Activated naive CD4-positive, alpha-beta T cell treated with Interleukin-2 at 50 U/mL for 16 hours (primary cell): ENCODE measurements at regions not wholly inside any gene's neighbourhood (a gene's known extent, or its start where the extent isn't known, plus 50 kb on each side); places are given as distances from the start of the nearest gene placed in this dataset.

Experiments used
- DNase-seq: peaks from one replicate; pipeline ENCODE4 v3.0.0-alpha.2; 2020

- no peak for DNase-seq
These were observed 394.6 kb upstream of the AZI2 start for GRCh38 chr3:28743271-28743670.

- no peak for DNase-seq
These were observed 395.2 kb upstream of the AZI2 start for GRCh38 chr3:28743831-28744230.

GRCh38 chr3:28745436-28745835 is 396.8 kb upstream of the AZI2 start:
- no peak for DNase-seq

GRCh38 chr3:28745916-28746617 is 397.4 kb upstream of the AZI2 start:
- no peak for DNase-seq

- DNase-seq: no peak
These were observed 398.4 kb upstream of the AZI2 start for GRCh38 chr3:28746990-28747389.

GRCh38 chr3:28751864-28752263 is 403.2 kb upstream of the AZI2 start:
- DNase-seq: no peak

- no peak for DNase-seq
These were observed 403.7 kb upstream of the AZI2 start for GRCh38 chr3:28752290-28752689.

GRCh38 chr3:28756056-28756455 is 407.4 kb upstream of the AZI2 start:
- DNase-seq: no peak

- DNase-seq: no peak
These were observed 409.5 kb upstream of the AZI2 start for GRCh38 chr3:28758115-28758514.

GRCh38 chr3:28761375-28761774 is 412.8 kb upstream of the AZI2 start:
- no peak for DNase-seq

GRCh38 chr3:28765194-28765593 is 416.6 kb upstream of the AZI2 start:
- DNase-seq: no peak

- no peak for DNase-seq
These were observed 419.8 kb upstream of the AZI2 start for GRCh38 chr3:28768439-28768838.

- no peak for DNase-seq
These were observed 429.3 kb upstream of the AZI2 start for GRCh38 chr3:28777806-28778475.

- no peak for DNase-seq
These were observed 431.9 kb upstream of the AZI2 start for GRCh38 chr3:28780480-28780879.

GRCh38 chr3:28781053-28781452 is 432.4 kb upstream of the AZI2 start:
- DNase-seq: no peak

GRCh38 chr3:28786446-28786845 is 437.8 kb upstream of the AZI2 start:
- DNase-seq: no peak

GRCh38 chr3:28788571-28788970 is 439.9 kb upstream of the AZI2 start:
- DNase-seq: no peak

GRCh38 chr3:28791713-28792255 is 443.2 kb upstream of the AZI2 start:
- DNase-seq: no peak

- no peak for DNase-seq
These were observed 444.0 kb upstream of the AZI2 start for GRCh38 chr3:28792604-28793003.

- DNase-seq: no peak
These were observed 450.5 kb upstream of the AZI2 start for GRCh38 chr3:28799084-28799483.

GRCh38 chr3:28800203-28800602 is 451.6 kb upstream of the AZI2 start:
- no peak for DNase-seq

GRCh38 chr3:28808068-28808467 is 459.4 kb upstream of the AZI2 start:
- no peak for DNase-seq

- no peak for DNase-seq
These were observed 464.9 kb upstream of the RBMS3 start for GRCh38 chr3:28816017-28816416.

- DNase-seq: no peak
These were observed 456.6 kb upstream of the RBMS3 start for GRCh38 chr3:28824316-28824715.

GRCh38 chr3:28826840-28827239 is 454.0 kb upstream of the RBMS3 start:
- no peak for DNase-seq
